Psoas muscle (tissue), 7 donors: ENCODE measurements at regions not wholly inside any gene's neighbourhood (a gene's known extent, or its start where the extent isn't known, plus 50 kb on each side); places are given as distances from the start of the nearest gene placed in this dataset.

ENCODE experiments used
- ATAC-seq, 4 donors: fragments of 200-7000 bp; cut with Tn5 transposase; one replicate each; pipeline ENCODE4 v1.9.1; 2020; ENCODE audit warnings: moderate library complexity in 3 of 4, mild to moderate bottlenecking in 2 of 4
- DNase-seq, 2 donors: peaks; one replicate each; pipeline ENCODE4 v3.0.0-alpha.2; 2020
- H3K27ac ChIP-seq: fragments of 200-600 bp; one replicate; pipeline ENCODE4 v1.8.0; 2022
- H3K27me3 ChIP-seq, 3 donors: fragments of 200-600 bp in 1 of 3; one replicate each; pipeline versions ENCODE4 v1.6.1 to v1.8.0; 2013 to 2022; ENCODE audit warnings: low read length in 2 of 3, mild to moderate bottlenecking in 2 of 3, moderate library complexity in 1 of 3; ENCODE audit not compliant: insufficient read depth in 3 of 3
- H3K36me3 ChIP-seq, 2 donors: fragments of 200-600 bp in 1 of 2; one replicate each; pipeline versions ENCODE4 v1.6.1 to v1.8.0; 2013 to 2022; ENCODE audit warnings: low read depth in 1 of 2, mild to moderate bottlenecking in 1 of 2, moderate library complexity in 1 of 2; ENCODE audit not compliant: insufficient read depth in 1 of 2
- H3K4me1 ChIP-seq: fragments of 200-600 bp; one replicate; pipeline ENCODE4 v1.8.0; 2022
- H3K4me3 ChIP-seq: fragments of 200-600 bp; one replicate; pipeline ENCODE4 v1.8.0; 2022; ENCODE audit warnings: mild to moderate bottlenecking
- H3K9me3 ChIP-seq: fragments of 200-600 bp; one replicate; pipeline ENCODE4 v1.8.0; 2022
- WGBS, 3 donors: extraction: QIAGEN DNeasy Blood & Tissue Kit; methylation state at CpG; one replicate each; pipeline versions ENCODE4 v1.1.6 to v1.1.7; 2013; 5-methylcytosine and 5-hydroxymethylcytosine counted together
- intact Hi-C, 2 donors: fragments of 100-400 bp; cut with DNase I; formaldehyde crosslinking; loops; one replicate each; pipeline versions ENCODE4 v1.11.0 to v1.14.2; 2022
- TF ChIP-seq, protein P1 (sequence below): fragments of 200-600 bp; IDR thresholded peaks from one replicate; pipeline ENCODE4 v1.8.0; 2022; ENCODE audit warnings: antibody characterized with exemption
- donor health status: healthy with polysubstance abuse.
- donor health status: DM: no; HTN: no; CAD: no; lungs with moderate emphysema.
- donor health status: Bipolar disorder and iron deficiency.
- donor health status: healthy.
- donor health status: DM: yes; HTN: yes; CAD: no.
- donor health status: DM: no; HTN: no; CAD: no.
- donor health status: DM: yes; HTN: yes; CAD: no.

DNA sequence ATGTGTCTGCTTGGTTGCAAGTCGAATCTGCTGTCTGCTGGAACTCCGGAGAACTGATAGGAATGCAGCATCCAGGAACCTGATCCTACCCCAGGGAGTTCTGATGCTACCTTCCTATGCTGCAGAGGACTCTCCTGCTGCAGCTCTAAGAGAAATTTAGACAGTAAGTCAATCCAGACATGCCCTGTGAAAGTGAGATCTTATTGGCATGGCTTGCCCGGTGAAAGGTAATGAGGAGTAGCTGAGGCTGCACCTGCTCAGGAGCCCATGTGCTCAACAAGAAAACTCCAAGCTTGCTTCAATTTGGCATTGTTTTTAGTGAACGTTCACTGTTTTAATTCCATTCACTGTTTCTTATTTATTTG is 217.3 kb upstream of the SERP2 start:
- H3K27ac ChIP-seq = peak overlapping the region; percentile 87
- H3K9me3 ChIP-seq = no peaks in the 10 kb centered on the region
- H3K4me3 ChIP-seq = peak overlapping the region; percentile 57
- TF ChIP-seq, protein P1, sequence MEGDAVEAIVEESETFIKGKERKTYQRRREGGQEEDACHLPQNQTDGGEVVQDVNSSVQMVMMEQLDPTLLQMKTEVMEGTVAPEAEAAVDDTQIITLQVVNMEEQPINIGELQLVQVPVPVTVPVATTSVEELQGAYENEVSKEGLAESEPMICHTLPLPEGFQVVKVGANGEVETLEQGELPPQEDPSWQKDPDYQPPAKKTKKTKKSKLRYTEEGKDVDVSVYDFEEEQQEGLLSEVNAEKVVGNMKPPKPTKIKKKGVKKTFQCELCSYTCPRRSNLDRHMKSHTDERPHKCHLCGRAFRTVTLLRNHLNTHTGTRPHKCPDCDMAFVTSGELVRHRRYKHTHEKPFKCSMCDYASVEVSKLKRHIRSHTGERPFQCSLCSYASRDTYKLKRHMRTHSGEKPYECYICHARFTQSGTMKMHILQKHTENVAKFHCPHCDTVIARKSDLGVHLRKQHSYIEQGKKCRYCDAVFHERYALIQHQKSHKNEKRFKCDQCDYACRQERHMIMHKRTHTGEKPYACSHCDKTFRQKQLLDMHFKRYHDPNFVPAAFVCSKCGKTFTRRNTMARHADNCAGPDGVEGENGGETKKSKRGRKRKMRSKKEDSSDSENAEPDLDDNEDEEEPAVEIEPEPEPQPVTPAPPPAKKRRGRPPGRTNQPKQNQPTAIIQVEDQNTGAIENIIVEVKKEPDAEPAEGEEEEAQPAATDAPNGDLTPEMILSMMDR = no peak
- intact Hi-C loops = loop anchor here in 1 of 2 donors (10.0 kb wide), 1 partner anchor 79 kb away; no protein-coding TSS in a partner anchor
- H3K4me1 ChIP-seq = peaks cover 78% of the 10 kb centered on the region
- 19 to 22% (median 21%) methylated on average over 4 of the region's 4 CpGs for WGBS, 3 donors
- no peaks in the 10 kb centered on the region for H3K36me3 ChIP-seq
- H3K27me3 ChIP-seq = no peaks in the 10 kb centered on the region
- DNase-seq (no peak), ATAC-seq (peak in 1 of 4 donors; percentile 7)

DNA sequence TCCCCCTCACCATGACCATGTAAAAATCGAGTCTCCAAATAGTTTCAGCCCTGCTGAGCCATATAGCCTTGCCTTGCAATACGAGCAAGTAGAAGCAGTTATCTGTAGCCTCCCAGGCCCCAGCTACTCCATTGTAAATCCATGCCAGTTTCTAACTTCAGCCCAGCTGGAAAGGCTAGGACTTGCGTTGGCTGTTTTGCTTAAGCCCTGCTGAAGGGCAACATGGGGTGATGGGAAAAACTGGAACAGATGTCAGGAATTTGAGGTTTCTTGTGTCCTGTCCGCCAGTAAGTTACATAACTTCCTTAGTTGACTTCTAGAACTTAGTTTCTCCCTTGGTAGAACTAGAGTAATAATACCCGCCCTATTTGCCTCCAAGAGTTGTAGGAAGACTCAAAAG is 216.0 kb upstream of the SERP2 start:
- ATAC-seq (peak; percentile 32 to 46 (median 42)), DNase-seq (no peak)
- H3K27ac ChIP-seq = peak overlapping the region; percentile 87
- WGBS, 3 donors = 33 to 73% (median 41%) methylated on average over 5 of the region's 5 CpGs
- TF ChIP-seq, protein P1 = no peak
- H3K27me3 ChIP-seq = no peaks in the 10 kb centered on the region
- intact Hi-C loops = loop anchor here in 1 of 2 donors (10.0 kb wide), 1 partner anchor 77 kb away; no protein-coding TSS in a partner anchor
- H3K36me3 ChIP-seq = no peaks in the 10 kb centered on the region
- no peaks in the 10 kb centered on the region for H3K9me3 ChIP-seq
- H3K4me3 ChIP-seq = peak overlapping the region; percentile 20
- H3K4me1 ChIP-seq = peaks cover 70% of the 10 kb centered on the region

DNA sequence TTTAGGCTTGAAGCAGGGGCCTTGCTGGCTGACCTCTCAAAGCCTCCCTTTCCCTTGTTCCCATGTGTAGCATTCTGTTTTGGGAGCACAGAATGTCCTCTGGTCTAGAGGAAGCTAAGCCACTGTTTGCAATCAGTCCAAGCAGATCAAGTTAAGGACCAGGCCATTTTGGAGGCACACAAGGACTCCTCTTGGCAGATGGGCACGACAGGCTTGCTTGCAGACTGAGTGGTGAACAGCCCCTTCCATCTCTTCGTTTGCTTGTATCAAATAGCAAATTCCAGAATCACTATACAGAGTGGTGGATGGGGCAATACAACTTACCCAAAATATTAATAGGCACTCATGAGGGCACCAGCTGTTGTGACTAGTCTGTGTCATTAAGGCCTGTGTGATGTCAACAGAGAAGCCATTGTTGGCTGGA is 215.5 kb upstream of the SERP2 start:
- TF ChIP-seq, protein P1 = no peak
- Histone ChIP-seq H3K36me3 (no peaks in the 10 kb centered on the region), H3K4me1 (peaks cover 70% of the 10 kb centered on the region), H3K27me3 (no peaks in the 10 kb centered on the region), H3K9me3 (no peaks in the 10 kb centered on the region), H3K4me3 (peak overlapping the region; percentile 20), H3K27ac (peak overlapping the region; percentile 87)
- intact Hi-C loops = loop anchor here in 1 of 2 donors (10.0 kb wide), 1 partner anchor 77 kb away; no protein-coding TSS in a partner anchor
- peak; percentile 75 to 81 (median 77) for ATAC-seq
- 28 to 54% (median 28%) methylated on average over 2 of the region's 2 CpGs for WGBS, 3 donors
- peak; percentile 42 to 82 for DNase-seq

DNA sequence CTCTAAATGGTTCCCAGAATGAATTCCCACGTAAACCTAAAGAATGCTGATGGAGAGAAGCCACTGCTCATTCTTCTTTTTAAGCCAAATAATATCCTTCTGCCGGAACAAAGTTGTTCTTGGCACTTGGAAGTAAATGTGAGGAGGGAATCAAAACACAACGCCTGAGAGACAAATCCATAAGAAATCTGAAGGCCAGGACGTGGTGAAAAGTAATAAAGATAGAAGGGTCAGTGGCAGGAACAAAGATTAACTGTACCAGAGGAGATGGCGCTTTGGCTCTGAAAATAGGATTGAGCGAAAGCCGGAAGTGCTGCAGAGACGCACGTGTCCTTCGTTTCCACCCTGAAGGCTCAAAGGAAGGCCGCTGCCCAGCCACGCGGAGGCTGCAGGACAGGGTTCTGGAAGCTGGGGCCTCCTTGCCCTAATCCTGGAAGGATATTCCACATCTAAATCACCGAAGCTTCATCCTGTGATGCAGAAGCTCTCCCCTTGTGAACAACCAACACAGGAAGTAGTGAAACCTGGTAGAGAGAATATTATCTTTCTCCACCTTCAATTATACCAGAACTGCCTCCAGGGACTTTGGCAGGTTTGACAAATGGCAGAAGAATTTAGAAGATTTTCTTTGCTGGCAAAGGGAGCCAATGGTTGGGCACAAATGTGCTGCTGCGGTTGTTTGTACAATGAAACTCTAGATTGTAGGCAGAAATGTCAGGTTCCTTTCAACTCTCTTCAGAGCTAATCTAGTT is 214.6 kb upstream of the SERP2 start:
- intact Hi-C loops = loop anchor here in 1 of 2 donors (10.0 kb wide), 1 partner anchor 76 kb away; no protein-coding TSS in a partner anchor

More for the DNA sequence above, 214.6 kb upstream of the SERP2 start:
- DNase-seq = peak; percentile 31 to 72
- Histone ChIP-seq H3K9me3 (no peaks in the 10 kb centered on the region), H3K27ac (peak overlapping the region; percentile 87), H3K4me1 (peaks cover 70% of the 10 kb centered on the region), H3K27me3 (no peaks in the 10 kb centered on the region), H3K4me3 (no peak overlapping the region), H3K36me3 (no peaks in the 10 kb centered on the region)
- TF ChIP-seq, protein P1 = no peak
- WGBS, 3 donors = 33 to 58% (median 41%) methylated on average over 15 of the region's 15 CpGs
- ATAC-seq = peak; percentile 18 to 54 (median 44)
